H9 (cell line): ENCODE measurements at regions not wholly inside any gene's neighbourhood (a gene's known extent, or its start where the extent isn't known, plus 50 kb on each side); places are given as distances from the start of the nearest gene placed in this dataset.

Experiments used
- DNase-seq: peaks from one replicate; pipeline ENCODE4 v3.0.0-alpha.2; 2017
- H2AFZ ChIP-seq: one replicate; pipeline ENCODE4 v1.6.1; 2013; ENCODE audit warnings: mild to moderate bottlenecking, low read length, control low read depth, moderate library complexity
- H2AK5ac ChIP-seq: 2 replicates; pipeline ENCODE4 v1.6.1; 2013; ENCODE audit warnings: low read length, control low read depth, mixed read lengths; ENCODE audit not compliant: insufficient read length
- H2BK120ac ChIP-seq: one replicate; pipeline ENCODE4 v1.6.1; 2013; ENCODE audit warnings: low read depth, mild to moderate bottlenecking, low read length, control low read depth, inconsistent platforms; ENCODE audit not compliant: poor library complexity, severe bottlenecking
- H2BK12ac ChIP-seq: 2 replicates; pipeline ENCODE4 v1.6.1; 2013; ENCODE audit warnings: low read length, control low read depth, mixed read lengths, low read depth; ENCODE audit not compliant: insufficient read length
- H2BK15ac ChIP-seq: 2 replicates; pipeline ENCODE4 v1.6.1; 2013; ENCODE audit warnings: low read depth, low read length, control low read depth
- H2BK20ac ChIP-seq: one replicate; pipeline ENCODE4 v1.6.1; 2013; ENCODE audit warnings: low read depth, mild to moderate bottlenecking, low read length, control low read depth, inconsistent platforms; ENCODE audit not compliant: poor library complexity, severe bottlenecking
- H2BK5ac ChIP-seq: 2 replicates; pipeline ENCODE4 v1.6.1; 2013; ENCODE audit warnings: low read length, control low read depth, mixed read lengths; ENCODE audit not compliant: insufficient read length
- H3K14ac ChIP-seq: 2 replicates; pipeline ENCODE4 v1.6.1; 2013; ENCODE audit warnings: low read length, control low read depth; ENCODE audit not compliant: insufficient read depth
- H3K18ac ChIP-seq: 2 replicates; pipeline ENCODE4 v1.6.1; 2013; ENCODE audit warnings: low read depth, mild to moderate bottlenecking, mixed read lengths, low read length, control low read depth; ENCODE audit not compliant: insufficient read length
- H3K23ac ChIP-seq: 2 replicates; pipeline ENCODE4 v1.6.1; 2013; ENCODE audit warnings: low read length, control low read depth, mixed read lengths, low read depth; ENCODE audit not compliant: insufficient read length
- H3K23me2 ChIP-seq: 2 replicates; pipeline ENCODE4 v1.6.1; 2013; ENCODE audit warnings: low read depth, mild to moderate bottlenecking, mixed read lengths, low read length, control low read depth; ENCODE audit not compliant: insufficient read length, poor library complexity, severe bottlenecking
- H3K27ac ChIP-seq: 2 replicates; pipeline ENCODE4 v1.5.1; 2013; ENCODE audit warnings: low read length, control low read depth, mixed read lengths, low read depth; ENCODE audit not compliant: insufficient read length
- H3K27me3 ChIP-seq: 2 replicates; pipeline ENCODE4 v1.6.1; 2013; ENCODE audit warnings: low read length, control low read depth, inconsistent platforms; ENCODE audit not compliant: insufficient read depth
- H3K4ac ChIP-seq: 2 replicates; pipeline ENCODE4 v1.6.1; 2013; ENCODE audit warnings: low read depth, mild to moderate bottlenecking, control low read depth, inconsistent platforms, low read length, moderate library complexity
- H3K4me1 ChIP-seq: 2 replicates; pipeline ENCODE4 v1.6.1; 2013; ENCODE audit warnings: low read length, control low read depth, inconsistent platforms; ENCODE audit not compliant: insufficient read depth
- H3K4me2 ChIP-seq: 2 replicates; pipeline ENCODE4 v1.6.1; 2013; ENCODE audit warnings: low read length, control low read depth, mixed read lengths; ENCODE audit not compliant: insufficient read length, insufficient read depth
- H3K56ac ChIP-seq: 2 replicates; pipeline ENCODE4 v1.6.1; 2013; ENCODE audit warnings: low read depth, mild to moderate bottlenecking, mixed read lengths, low read length, control low read depth; ENCODE audit not compliant: insufficient read length
- H3K79me1 ChIP-seq: 2 replicates; pipeline ENCODE4 v1.6.1; 2013; ENCODE audit warnings: low read depth, mild to moderate bottlenecking, moderate library complexity, low read length, control low read depth, inconsistent platforms; ENCODE audit not compliant: insufficient read depth, poor library complexity, severe bottlenecking
- H3K79me2 ChIP-seq: 2 replicates; pipeline ENCODE4 v1.6.1; 2013; ENCODE audit warnings: low read length, control low read depth, inconsistent platforms; ENCODE audit not compliant: insufficient read depth
- H3K9ac ChIP-seq: 2 replicates; pipeline ENCODE4 v1.6.1; 2013; ENCODE audit warnings: low read length, control low read depth, mixed read lengths; ENCODE audit not compliant: insufficient read length; ENCODE audit errors: extremely low read depth
- H3K9me3 ChIP-seq: one replicate; pipeline ENCODE4 v1.6.1; 2013; ENCODE audit warnings: low read depth, low read length, inconsistent platforms; ENCODE audit not compliant: control insufficient read depth
- H3T11ph ChIP-seq: one replicate; pipeline ENCODE4 v1.6.1; 2013; ENCODE audit warnings: mild to moderate bottlenecking, low read length, control low read depth, inconsistent platforms
- H4K20me1 ChIP-seq: one replicate; pipeline ENCODE4 v1.6.1; 2013; ENCODE audit not compliant: control insufficient read depth, insufficient read length, insufficient read depth
- H4K5ac ChIP-seq: 2 replicates; pipeline ENCODE4 v1.6.1; 2013; ENCODE audit warnings: low read depth, mild to moderate bottlenecking, mixed read lengths, low read length, control low read depth; ENCODE audit not compliant: insufficient read length
- H4K8ac ChIP-seq: replicated peaks from 2 replicates; pipeline ENCODE4 v1.6.1; 2013; ENCODE audit warnings: low read length, control low read depth, mixed read lengths, low read depth; ENCODE audit not compliant: insufficient read length
- H4K91ac ChIP-seq: 2 replicates; pipeline ENCODE4 v1.6.1; 2013; ENCODE audit warnings: low read depth, mild to moderate bottlenecking, moderate library complexity, mixed read lengths, low read length, control low read depth; ENCODE audit not compliant: insufficient read length
- H3K27ac Mint-ChIP-seq, 3 experiments: 2 replicates in 2 of 3; 3 replicates in 1 of 3; pipeline ENCODE4 v1.8.0; 2020 to 2021; ENCODE audit warnings: mixed read lengths in 3 of 3, mild to moderate bottlenecking in 1 of 3, moderate library complexity in 1 of 3
- H3K27me3 Mint-ChIP-seq: 2 replicates; pipeline ENCODE4 v1.8.0; 2021; ENCODE audit warnings: low read depth, mild to moderate bottlenecking, moderate library complexity, mixed read lengths
- H3K36me3 Mint-ChIP-seq, 3 experiments: 2 replicates in 2 of 3; 3 replicates in 1 of 3; pipeline ENCODE4 v1.8.0; 2020 to 2021; ENCODE audit warnings: low read depth in 3 of 3, mixed read lengths in 3 of 3; ENCODE audit not compliant: insufficient read depth in 1 of 3
- H3K4me1 Mint-ChIP-seq, 2 experiments: 2 replicates each; pipeline ENCODE4 v1.8.0; 2020; ENCODE audit warnings: mixed read lengths in 2 of 2
- H3K4me3 Mint-ChIP-seq, 2 experiments: 2 replicates in 1 of 2; 3 replicates in 1 of 2; pipeline ENCODE4 v1.8.0; 2020 to 2021; ENCODE audit warnings: mild to moderate bottlenecking in 2 of 2, mixed read lengths in 2 of 2, moderate library complexity in 1 of 2
- H3K9me3 Mint-ChIP-seq, 2 experiments: 2 replicates in 1 of 2; 3 replicates in 1 of 2; pipeline ENCODE4 v1.8.0; 2020; ENCODE audit warnings: mild to moderate bottlenecking in 2 of 2, mixed read lengths in 2 of 2, moderate library complexity in 1 of 2
- WGBS: extraction: QIAGEN DNeasy Blood & Tissue Kit; methylation state at CpG from one replicate; pipeline ENCODE4 v1.1.7; 2013; ENCODE audit warnings: missing lambda C conversion rate, low lambda C conversion rate, mixed read lengths; ENCODE audit not compliant: insufficient read length; ENCODE audit errors: extremely low coverage; 5-methylcytosine and 5-hydroxymethylcytosine counted together
- TF ChIP-seq, protein P1 (sequence below): fragments of 200-600 bp; sonication (generic); conservative IDR thresholded peaks from 3 replicates; pipeline ENCODE4 v1.8.0; 2021; ENCODE audit warnings: antibody characterized with exemption, mild to moderate bottlenecking

DNA sequence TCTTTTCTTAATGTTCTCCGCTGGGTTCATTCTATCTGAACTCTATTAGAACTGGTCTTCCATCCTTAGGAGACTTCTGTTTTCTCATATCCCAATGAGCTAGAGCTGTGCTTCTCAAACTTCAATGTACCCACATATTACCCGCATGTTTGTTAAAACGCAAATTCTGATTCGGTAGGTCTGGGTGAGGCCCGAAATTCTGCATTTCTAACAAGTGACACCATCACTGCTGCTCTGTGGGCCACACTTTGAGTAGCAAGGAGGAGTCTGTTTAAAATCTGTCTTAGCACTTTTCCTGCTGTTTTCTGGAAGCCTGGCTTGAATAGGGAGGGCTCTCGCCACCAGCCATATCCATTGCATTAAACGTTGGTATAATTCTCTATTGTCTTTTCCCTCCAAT lies 151.9 kb upstream of the CLINT1 start:
- H3K9me3 ChIP-seq = no peaks in the 10 kb centered on the region
- no CpG with 5 or more reads among the region's 7 CpGs for WGBS
- DNase-seq = no peak

More for the DNA sequence above, 151.9 kb upstream of the CLINT1 start:
- Histone ChIP-seq H2AFZ (no peak overlapping the region), H4K91ac (no peak overlapping the region), H4K8ac (no peak overlapping the region), H2BK120ac (no peak overlapping the region), H4K5ac (no peak overlapping the region), H3K79me1 (no peaks in the 10 kb centered on the region), H3K9ac (no peak overlapping the region), H3T11ph (no peak overlapping the region), H3K18ac (no peak overlapping the region), H2BK15ac (no peak overlapping the region), H2AK5ac (no peak overlapping the region), H3K23me2 (no peaks in the 10 kb centered on the region), H2BK12ac (no peak overlapping the region), H3K23ac (no peak overlapping the region), H3K4me1 (peaks cover 12% of the 10 kb centered on the region), H2BK20ac (no peak overlapping the region), H3K56ac (no peak overlapping the region), H3K27ac (no peak overlapping the region), H3K27me3 (no peaks in the 10 kb centered on the region), H4K20me1 (no peaks in the 10 kb centered on the region), H3K4me2 (no peak overlapping the region), H3K79me2 (no peaks in the 10 kb centered on the region), H3K4ac (no peak overlapping the region), H2BK5ac (no peak overlapping the region), H3K14ac (no peak overlapping the region)
- Mint-ChIP-seq H3K9me3 (no peaks in the 10 kb centered on the region), H3K27ac (no peak overlapping the region), H3K4me3 (no peak overlapping the region), H3K4me1 (peaks cover 24 to 33% of the 10 kb centered on the region in 2 experiments), H3K36me3 (no peaks in the 10 kb centered on the region), H3K27me3 (no peaks in the 10 kb centered on the region)
- TF ChIP-seq, protein P1, sequence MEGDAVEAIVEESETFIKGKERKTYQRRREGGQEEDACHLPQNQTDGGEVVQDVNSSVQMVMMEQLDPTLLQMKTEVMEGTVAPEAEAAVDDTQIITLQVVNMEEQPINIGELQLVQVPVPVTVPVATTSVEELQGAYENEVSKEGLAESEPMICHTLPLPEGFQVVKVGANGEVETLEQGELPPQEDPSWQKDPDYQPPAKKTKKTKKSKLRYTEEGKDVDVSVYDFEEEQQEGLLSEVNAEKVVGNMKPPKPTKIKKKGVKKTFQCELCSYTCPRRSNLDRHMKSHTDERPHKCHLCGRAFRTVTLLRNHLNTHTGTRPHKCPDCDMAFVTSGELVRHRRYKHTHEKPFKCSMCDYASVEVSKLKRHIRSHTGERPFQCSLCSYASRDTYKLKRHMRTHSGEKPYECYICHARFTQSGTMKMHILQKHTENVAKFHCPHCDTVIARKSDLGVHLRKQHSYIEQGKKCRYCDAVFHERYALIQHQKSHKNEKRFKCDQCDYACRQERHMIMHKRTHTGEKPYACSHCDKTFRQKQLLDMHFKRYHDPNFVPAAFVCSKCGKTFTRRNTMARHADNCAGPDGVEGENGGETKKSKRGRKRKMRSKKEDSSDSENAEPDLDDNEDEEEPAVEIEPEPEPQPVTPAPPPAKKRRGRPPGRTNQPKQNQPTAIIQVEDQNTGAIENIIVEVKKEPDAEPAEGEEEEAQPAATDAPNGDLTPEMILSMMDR = no peak
